AG04449 (cell line): ENCODE measurements at regions not wholly inside any gene's neighbourhood (a gene's known extent, or its start where the extent isn't known, plus 50 kb on each side); places are given as distances from the start of the nearest gene placed in this dataset.
A peak's percentile ranks its signal among the peaks of the same experiment; 100 is the strongest.

Experiments
- CTCF ChIA-PET: fragments of 350-600 bp; formaldehyde crosslinking; extraction: SDS; loops from one replicate; lab custom pipeline; 2021; ENCODE audit warnings: antibody characterized with exemption; lab: Yijun Ruan, JAX
- POLR2A ChIA-PET: fragments of 400-600, 350-600 bp; formaldehyde crosslinking; extraction: SDS; loops from one replicate; lab custom pipeline; 2020; ENCODE audit warnings: antibody characterized with exemption, inconsistent platforms; lab: Yijun Ruan, JAX
- DNase-seq: peaks from one replicate; pipeline ENCODE4 v3.0.0-alpha.2; 2010; ENCODE audit warnings: low read depth, low spot score
- H3K4me3 ChIP-seq: 2 replicates; pipeline ENCODE4 v1.5.1; 2011; ENCODE audit warnings: low read depth, mild to moderate bottlenecking, control low read depth, low read length
- TF ChIP-seq, protein P1 (sequence below): IDR thresholded peaks from one replicate; pipeline ENCODE4 v1.5.1; 2011; ENCODE audit warnings: mild to moderate bottlenecking, moderate library complexity, low read length, control low read depth, inconsistent platforms; ENCODE audit not compliant: insufficient read depth; ENCODE audit errors: missing control alignments

DNA sequence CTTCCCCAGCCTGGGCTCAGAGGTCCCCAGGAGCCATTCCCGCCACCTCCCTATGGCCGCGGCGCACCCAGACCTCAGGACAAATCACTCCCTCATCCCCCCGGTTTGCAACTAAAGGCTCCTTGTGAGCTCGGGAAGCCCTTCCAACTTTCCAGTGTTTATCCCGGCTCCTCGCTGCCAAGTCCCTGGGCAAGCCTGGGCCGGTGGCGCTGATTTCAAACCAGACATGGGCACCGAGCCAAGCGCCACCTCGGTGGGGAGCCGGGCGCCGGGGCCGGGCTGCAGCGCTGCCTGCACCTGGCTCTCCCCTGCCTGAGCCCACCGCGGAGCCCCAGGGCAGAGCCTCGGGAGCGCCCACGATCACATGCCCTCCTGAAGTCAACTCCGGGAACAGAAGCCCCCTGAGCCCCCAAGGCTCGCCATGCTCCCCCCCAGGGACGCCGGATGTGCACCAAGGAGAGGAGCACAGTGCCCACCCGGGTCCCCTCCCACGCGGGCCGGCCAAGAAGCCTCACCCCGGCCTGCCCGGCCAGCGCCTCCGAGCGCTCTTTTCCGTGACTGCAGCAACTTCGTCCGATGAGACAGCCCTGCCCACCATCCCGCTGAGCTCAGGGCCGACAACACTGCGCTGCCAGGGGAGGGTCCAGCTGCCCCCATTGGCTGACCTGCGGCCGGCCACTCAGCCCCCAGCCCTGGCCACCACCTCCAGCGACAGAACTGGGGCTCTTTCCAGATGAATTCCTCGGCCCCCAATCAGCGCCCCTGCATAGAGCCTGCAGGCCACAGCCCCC lies 50.0 kb downstream of the NCOR2 start:
- TF ChIP-seq, protein P1, sequence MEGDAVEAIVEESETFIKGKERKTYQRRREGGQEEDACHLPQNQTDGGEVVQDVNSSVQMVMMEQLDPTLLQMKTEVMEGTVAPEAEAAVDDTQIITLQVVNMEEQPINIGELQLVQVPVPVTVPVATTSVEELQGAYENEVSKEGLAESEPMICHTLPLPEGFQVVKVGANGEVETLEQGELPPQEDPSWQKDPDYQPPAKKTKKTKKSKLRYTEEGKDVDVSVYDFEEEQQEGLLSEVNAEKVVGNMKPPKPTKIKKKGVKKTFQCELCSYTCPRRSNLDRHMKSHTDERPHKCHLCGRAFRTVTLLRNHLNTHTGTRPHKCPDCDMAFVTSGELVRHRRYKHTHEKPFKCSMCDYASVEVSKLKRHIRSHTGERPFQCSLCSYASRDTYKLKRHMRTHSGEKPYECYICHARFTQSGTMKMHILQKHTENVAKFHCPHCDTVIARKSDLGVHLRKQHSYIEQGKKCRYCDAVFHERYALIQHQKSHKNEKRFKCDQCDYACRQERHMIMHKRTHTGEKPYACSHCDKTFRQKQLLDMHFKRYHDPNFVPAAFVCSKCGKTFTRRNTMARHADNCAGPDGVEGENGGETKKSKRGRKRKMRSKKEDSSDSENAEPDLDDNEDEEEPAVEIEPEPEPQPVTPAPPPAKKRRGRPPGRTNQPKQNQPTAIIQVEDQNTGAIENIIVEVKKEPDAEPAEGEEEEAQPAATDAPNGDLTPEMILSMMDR = no peak
- DNase-seq = no peak
- CTCF ChIA-PET = interaction anchor here (1.0 to 3.6 kb wide), 5 partner anchors 10 to 254 kb away, joined by 3 to 21 read pairs (median 7); no protein-coding TSS in a partner anchor
- POLR2A ChIA-PET = interaction anchor here (1.1 to 2.1 kb wide), 5 partner anchors 11 to 248 kb away, joined by 4 to 12 read pairs (median 11); no protein-coding TSS in a partner anchor
- H3K4me3 ChIP-seq = peak overlapping the region; percentile 67

DNA sequence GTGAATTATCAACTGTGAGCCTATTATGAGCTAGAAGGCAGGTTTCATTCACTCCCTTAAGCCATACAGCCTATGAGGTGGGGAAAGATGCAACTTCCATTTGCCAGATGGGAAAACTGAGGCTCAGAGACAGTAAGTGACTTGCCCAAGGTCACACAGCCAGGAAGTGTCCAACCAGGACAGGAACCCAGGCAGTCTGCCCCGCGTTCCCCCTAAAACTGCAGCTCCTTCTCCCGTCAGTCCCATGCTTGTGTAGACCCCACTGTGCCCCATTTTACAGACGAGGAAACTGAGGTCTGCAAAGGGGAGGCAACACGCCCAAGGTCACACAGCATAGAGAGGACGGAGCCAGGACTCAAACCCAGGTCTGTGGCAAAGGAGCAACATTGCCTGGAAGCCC lies 50.6 kb downstream of the NCOR2 start:
- ChIA-PET POLR2A (interaction anchor here (1.7 kb wide), 1 partner anchor 11 kb away, joined by 4 read pairs; no protein-coding TSS in a partner anchor), CTCF (interaction anchor here (1.0 to 3.6 kb wide), 5 partner anchors 9 to 250 kb away, joined by 3 to 21 read pairs (median 5); no protein-coding TSS in a partner anchor)
- peak overlapping the region; percentile 67 for H3K4me3 ChIP-seq
- TF ChIP-seq, protein P1 = no peak
- no peak for DNase-seq

GRCh38 chr12:124515981-124516380 lies 51.4 kb downstream of the NCOR2 start:
- DNase-seq = no peak
- TF ChIP-seq, protein P1 = no peak
- H3K4me3 ChIP-seq = no peak overlapping the region
- CTCF ChIA-PET = interaction anchor here (1.3 to 4.6 kb wide), 3 partner anchors 8 to 250 kb away, joined by 3 to 22 read pairs (median 7); no protein-coding TSS in a partner anchor
- POLR2A ChIA-PET = no interaction called here

DNA sequence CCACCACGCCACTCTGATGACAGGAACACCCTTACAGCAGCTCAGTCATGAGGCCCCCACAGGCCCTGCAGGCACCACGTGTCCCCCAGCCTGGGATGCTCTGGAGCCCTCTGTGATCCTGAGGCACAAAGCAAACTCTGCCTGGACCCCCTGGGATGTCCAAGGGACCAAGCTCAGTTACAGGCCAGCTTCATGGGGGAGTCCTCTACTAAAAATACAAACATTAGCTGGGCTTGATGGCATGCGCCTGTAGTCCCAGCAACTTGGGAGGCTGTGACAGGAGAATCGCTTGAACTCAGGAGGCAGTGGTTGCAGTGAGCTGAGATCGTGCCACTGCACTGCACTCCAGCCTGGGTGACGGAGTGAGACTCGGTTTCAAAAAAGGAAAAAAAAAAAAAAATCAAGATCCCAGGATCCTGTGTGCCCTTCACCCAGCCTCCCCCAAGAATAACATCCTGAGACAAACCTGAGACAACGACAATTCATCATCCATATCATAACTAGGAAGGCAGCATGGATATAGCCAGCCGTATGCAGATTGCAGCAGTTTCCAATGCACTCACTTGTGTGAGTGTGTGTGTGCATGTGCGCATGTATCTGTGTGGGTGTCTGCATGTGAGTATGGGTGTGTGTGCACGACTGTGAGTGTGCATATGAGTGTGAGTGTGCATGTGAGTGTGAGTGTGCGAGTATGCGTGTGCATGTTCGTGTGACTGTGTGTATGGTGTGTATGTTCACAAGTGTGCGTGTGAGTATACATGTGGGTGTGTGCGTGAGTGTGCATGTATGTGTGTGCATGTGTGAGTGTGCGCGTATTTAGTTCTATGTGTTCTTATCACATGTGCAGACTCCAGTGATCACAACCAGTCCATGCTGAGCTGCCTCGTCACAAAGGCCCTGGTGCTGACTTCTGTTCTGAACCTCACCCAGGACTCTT lies 52.1 kb downstream of the NCOR2 start:
- ChIA-PET CTCF (interaction anchor here (0.8 to 4.6 kb wide), 4 partner anchors 8 to 256 kb away, joined by 3 to 22 read pairs (median 5); no protein-coding TSS in a partner anchor), POLR2A (interaction anchor here (1.0 kb wide), 1 partner anchor 12 kb away, joined by 3 read pairs; no protein-coding TSS in a partner anchor)

GRCh38 chr12:124514145-124514995 lies 53.0 kb downstream of the NCOR2 start:
- TF ChIP-seq, protein P1 = no peak
- DNase-seq = no peak
- ChIA-PET CTCF (interaction anchor here (0.8 to 4.6 kb wide), 2 partner anchors 252 to 257 kb away, joined by 3 to 22 read pairs; no protein-coding TSS in a partner anchor), POLR2A (interaction anchor here (1.0 kb wide), 1 partner anchor 13 kb away, joined by 3 read pairs; no protein-coding TSS in a partner anchor)
- H3K4me3 ChIP-seq = no peak overlapping the region

More for the DNA sequence above, 52.1 kb downstream of the NCOR2 start:
- no peak overlapping the region for H3K4me3 ChIP-seq
- TF ChIP-seq, protein P1 = no peak
- no peak for DNase-seq
